GOT3 (cell line): ENCODE measurements at regions not wholly inside any gene's neighbourhood (a gene's known extent, or its start where the extent isn't known, plus 50 kb on each side); places are given as distances from the start of the nearest gene placed in this dataset.
"Not testable (repeated sequence)": the region's sequence is repeated elsewhere in the genome, so short reads cannot be mapped to it uniquely, and the experiment has no call there.

Source experiments
- DNase-seq: peaks from one replicate; lab custom pipeline; 2025; ENCODE audit warnings: mixed read lengths; lab: John Stamatoyannopoulos, UW

- DNase-seq, result no peak
Observed at GRCh38 chr10:63675171-63675570, 154.0 kb downstream of the REEP3 start.

DNA sequence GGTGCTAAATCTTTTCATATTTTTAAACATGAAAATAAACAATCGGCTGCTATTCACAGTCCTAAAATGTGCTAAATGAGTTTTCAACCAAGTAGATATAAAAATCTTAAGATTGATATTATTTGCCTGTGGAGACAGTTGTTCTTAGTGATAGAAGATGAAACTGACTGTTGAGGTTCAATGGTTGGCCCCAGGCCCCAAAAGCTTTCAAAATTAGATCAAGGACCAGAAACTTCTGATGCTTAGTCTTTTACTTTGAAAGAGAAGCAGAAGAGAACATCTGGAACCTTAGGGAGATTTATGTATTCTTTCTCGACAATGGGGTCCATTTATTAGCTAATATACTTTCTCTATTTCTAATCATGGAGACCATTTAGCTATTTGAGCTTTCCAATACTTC, 155.8 kb downstream of the REEP3 start:
- DNase-seq, result no peak

DNA sequence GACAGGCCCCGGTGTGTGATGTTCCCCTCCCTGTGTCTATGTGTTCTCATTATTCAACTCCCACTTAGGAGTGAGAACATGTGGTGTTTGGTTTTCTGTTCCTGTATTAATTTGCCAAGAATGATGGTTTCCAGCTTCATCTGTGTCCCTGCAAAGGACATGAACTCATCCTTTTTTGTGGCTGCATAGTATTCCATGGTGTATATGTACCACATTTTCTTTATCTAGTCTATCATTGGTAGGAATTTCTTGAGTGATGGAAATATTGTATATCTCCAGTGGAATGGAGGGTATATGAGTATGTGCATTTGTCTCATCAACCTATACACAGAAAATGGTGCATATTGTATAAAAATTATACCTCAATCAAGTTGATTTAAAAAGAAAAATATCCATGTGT, 159.3 kb downstream of the REEP3 start:
- not testable (repeated sequence) for DNase-seq

GRCh38 chr10:63681993-63682697, 160.9 kb downstream of the REEP3 start:
- no peak for DNase-seq

- DNase-seq, result not testable (repeated sequence)
Observed at GRCh38 chr10:63682698-63683052, 161.5 kb downstream of the REEP3 start.

GRCh38 chr10:63683223-63683622, 162.0 kb downstream of the REEP3 start:
- DNase-seq, result no peak

- DNase-seq, result no peak
Observed at GRCh38 chr10:63683686-63684085, 162.5 kb downstream of the REEP3 start.

GRCh38 chr10:63684257-63684936, 163.2 kb downstream of the REEP3 start:
- no peak for DNase-seq

GRCh38 chr10:63689768-63690167, 168.6 kb downstream of the REEP3 start:
- no peak for DNase-seq

DNA sequence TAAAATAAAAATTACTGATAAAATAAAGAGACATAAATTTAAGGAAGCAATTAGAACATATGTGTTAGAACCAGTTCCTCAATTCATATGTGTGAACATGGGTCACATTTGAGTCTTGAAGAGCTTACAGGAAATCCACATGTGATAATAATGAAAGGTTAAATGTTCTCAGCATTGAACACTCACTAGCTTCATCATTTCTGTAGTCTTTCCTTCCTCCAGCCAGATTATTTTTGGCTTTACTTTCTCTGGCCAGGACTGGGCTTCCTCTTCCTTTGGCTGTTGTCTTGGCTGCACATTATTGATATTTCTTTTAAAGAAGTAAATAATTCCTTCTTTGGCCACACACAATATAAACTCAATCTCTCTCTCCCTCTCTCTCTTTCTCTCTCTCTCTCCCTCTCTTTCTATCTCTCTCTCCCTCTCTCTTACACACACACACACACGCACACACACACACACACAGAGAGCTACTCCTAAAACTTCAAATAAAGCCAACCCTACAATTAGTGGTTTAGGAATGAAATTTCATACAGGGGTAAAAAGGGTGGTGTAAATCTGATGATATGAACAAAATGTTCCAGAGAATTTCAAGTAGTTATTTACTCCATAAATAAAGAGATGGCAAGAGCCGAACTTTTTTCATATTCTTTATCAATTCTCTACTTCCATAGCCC, 171.2 kb downstream of the REEP3 start:
- no peak for DNase-seq

DNA sequence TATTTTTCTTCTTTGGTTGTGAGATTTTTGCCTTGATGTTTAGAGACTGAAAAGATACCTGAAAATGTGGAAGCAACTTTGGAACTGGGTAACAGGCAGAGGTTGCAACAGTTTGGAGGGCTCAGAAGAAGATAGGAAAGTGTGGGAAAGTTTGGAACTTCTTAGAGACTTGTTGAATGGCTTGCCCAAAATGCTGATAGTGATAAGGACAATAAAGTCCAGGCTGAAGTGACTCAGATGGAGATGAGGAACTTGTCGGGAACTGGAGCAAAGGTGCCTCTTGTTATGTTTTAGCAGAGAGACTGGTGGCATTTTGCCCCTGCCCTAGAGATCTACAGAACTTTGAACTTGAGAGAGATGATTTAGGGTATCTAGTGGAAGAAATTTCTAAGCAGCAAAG, 171.8 kb downstream of the REEP3 start:
- DNase-seq, result not testable (repeated sequence)

DNA sequence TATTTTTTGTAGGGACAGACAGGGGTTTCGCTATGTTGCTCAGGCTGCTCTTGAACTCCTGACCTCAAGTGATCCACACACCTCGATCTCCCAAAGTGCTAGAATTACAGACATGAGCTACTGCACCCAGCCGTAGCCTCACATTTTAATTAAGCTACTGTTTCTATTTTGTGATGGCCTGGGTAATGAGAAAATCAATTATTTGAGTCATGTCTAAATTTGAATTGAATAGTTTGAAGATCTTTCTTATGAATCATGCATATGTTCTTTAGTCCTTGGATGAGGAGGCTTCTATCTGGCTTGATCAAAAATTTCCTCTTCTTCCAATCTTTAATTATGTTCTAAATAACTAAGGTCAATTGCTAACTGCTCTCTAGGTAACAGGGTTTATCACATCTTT, 175.0 kb downstream of the REEP3 start:
- no peak for DNase-seq

GRCh38 chr10:63697956-63698786, 177.0 kb downstream of the REEP3 start:
- no peak for DNase-seq

DNA sequence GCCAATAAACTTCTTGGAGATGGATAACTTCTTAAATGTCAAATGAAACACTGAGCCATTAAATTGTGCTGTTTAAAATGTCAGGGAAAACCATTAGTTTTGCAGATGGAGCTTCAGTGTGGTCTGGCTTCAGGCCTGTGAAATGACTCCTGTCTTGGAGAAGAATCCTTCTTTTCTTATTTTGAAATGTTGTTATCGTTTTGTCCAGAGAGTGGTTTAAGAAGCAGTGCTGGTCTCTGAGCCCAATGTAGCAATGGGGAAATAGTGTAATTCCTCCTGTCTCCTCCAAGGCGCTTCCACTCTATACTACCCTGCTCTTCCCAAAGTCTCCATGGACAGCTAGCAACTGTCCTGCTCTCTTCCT, 177.6 kb downstream of the REEP3 start:
- no peak for DNase-seq

DNA sequence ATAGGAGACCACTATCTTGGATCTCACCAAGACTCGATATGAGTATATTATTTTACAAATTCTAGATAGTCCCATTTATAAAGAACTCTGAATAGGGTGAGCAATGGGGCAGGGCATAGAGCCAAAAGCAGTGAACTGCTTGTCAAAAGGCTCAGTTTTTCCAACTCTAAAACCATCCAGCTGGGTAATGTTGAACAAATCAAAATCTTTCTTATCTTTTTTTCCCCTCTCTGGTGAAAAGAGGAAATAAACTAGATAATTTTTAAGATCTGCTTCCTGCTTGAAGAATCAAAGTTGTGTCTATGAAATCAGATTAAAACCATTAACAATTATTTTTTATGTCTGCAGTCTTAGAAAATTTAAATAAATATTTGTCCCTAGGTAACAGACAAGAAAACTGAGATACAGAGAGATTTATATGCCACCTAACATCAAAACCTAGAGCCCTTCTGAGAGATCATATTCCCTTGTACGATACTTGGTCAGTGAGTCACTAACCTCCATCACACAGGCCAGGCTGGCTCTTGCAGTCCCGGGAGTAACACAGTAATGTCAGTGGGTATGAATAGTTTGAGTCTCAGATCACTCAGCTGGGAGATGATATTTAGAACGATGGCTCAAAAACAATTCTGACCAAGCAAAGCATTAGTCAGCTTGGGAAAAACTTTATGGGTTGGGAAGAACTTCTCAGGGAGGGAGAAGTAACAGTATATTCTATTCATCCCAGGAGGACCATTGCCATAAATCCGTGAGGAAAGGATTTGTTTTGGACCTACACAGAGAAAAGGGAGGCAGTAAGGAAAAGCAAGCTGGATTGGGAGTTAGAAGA, 178.8 kb downstream of the REEP3 start:
- peak; percentile 16 for DNase-seq

GRCh38 chr10:63700631-63701156, 179.5 kb downstream of the REEP3 start:
- DNase-seq, result no peak

DNA sequence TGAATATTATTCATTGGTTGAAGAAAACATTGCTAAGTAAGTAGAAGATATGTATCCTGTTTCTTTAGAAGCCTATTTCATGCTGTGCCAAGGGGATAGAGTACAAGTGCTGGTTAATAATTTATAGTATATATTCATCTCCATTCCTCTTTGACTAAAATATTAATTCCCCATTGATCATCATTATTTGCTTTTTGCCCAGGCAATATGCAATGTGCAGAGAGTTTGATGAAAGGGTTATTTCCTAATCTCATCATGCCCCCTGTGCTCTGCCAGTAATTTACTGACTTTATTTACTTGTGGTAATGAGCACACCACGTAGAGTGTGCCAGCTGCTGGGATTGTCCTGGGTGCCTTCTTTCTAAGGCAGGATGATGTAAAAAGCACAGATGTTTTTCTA, 180.9 kb downstream of the REEP3 start:
- no peak for DNase-seq

DNA sequence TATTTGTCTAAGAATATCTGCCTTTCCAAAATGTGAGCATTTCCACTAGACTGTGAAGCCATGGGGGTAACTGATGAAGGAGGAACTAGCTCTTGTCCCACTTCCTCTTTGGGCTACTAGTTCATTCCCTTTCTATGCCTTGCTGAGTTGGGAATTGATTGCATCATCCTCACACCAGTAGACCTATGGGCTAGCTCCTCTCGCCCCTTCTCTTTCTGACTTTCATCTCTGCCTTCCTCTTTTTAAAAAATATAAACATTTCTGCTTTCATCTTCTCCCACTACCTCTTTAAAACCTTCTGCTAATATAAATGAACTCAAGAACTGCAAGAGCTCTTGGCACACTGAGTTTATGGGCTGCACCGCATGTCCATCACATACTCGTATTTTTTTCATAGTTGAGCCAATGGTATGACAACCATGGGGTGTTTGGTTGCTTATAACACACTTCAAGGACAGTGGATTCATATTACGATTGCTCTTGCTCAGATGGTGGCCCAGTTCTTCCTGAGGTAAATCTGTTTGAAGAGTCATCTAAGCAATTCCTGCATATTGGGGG, 182.0 kb downstream of the REEP3 start:
- no peak for DNase-seq

GRCh38 chr10:63703740-63704345, 182.6 kb downstream of the REEP3 start:
- no peak for DNase-seq

DNA sequence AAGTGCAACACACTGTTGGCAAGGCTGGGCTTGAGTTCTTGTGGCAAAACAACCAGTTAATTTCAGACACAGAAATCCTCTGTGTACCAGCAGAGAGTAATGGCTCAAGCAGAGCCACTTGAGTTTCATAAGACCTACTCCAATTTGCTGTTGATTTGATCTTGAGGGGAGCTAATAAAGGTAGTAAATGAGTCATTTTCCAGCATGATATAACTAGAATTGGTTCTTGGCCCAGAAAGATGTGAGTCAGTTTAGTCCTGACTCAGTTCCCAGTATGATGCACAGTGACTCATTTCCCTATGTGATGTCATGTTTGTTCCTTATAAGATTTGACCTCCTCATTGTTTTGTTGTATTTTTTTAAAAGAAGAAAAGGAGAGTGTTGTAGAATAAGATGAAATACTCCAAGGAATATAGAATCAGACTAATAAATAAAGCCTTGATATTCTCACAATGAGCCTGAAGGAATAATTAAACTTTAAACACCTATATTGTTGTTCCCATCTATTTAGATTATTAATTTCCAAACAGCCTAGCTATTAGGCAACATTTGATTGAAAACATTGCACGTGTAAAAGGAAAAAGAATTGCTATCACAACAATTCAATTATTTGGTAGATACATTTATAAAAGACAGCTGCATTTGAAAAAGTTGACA, 186.2 kb downstream of the REEP3 start:
- DNase-seq, result no peak
